B cell (primary cell): ENCODE measurements at regions not wholly inside any gene's neighbourhood (a gene's known extent, or its start where the extent isn't known, plus 50 kb on each side); places are given as distances from the start of the nearest gene placed in this dataset.

Experiments used
- ATAC-seq: fragments of 200-7000 bp; cut with Tn5 transposase; one replicate; pipeline ENCODE4 v1.10.0; 2021; ENCODE audit warnings: low read depth, mild to moderate bottlenecking, moderate number of reproducible peaks, moderate library complexity
- CTCF ChIA-PET: fragments of 350-600 bp; sonication (Branson Sonifier 250); formaldehyde crosslinking; loops from one replicate; lab custom pipeline; 2021; ENCODE audit warnings: antibody characterized with exemption, inconsistent platforms; lab: Charles Lee
- POLR2A ChIA-PET: fragments of 350-600 bp; sonication (Branson Sonifier 250); formaldehyde crosslinking; loops from one replicate; lab custom pipeline; 2021; ENCODE audit warnings: antibody characterized with exemption; lab: Charles Lee
- DNase-seq: peaks from one replicate; pipeline ENCODE4 v3.0.0; 2013
- H2AFZ ChIP-seq: 2 replicates; pipeline ENCODE4 v1.6.1; 2012; ENCODE audit warnings: mild to moderate bottlenecking, low read depth, low read length; ENCODE audit not compliant: insufficient read depth, poor library complexity, severe bottlenecking
- H3K27ac ChIP-seq, 2 donors: 1 replicate in 1 of 2; 2 replicates in 1 of 2; pipeline ENCODE4 v1.5.1; 2012 to 2013; ENCODE audit warnings: low read length in 2 of 2, mild to moderate bottlenecking in 2 of 2, moderate library complexity in 1 of 2
- H3K27me3 ChIP-seq, 4 experiments: fragments of 200-600 bp in 1 of 4; sonication (generic) in 1 of 4; replicated peaks in 1 of 4; 1 replicate in 2 of 4; 2 replicates in 2 of 4; pipeline versions ENCODE4 v1.6.1 to v1.7.0; 2013 to 2016; ENCODE audit warnings: low read length in 3 of 4, mild to moderate bottlenecking in 2 of 4, mixed read lengths in 1 of 4, moderate library complexity in 1 of 4; ENCODE audit not compliant: insufficient read depth in 4 of 4, control insufficient read depth in 3 of 4; ENCODE audit errors: control extremely low read depth in 1 of 4
- H3K36me3 ChIP-seq, 2 experiments: replicated peaks in 1 of 2; 1 replicate in 1 of 2; 2 replicates in 1 of 2; pipeline versions ENCODE4 v1.6.1 to v1.7.1; 2013; ENCODE audit warnings: low read length in 1 of 2; ENCODE audit not compliant: insufficient read depth in 2 of 2, control insufficient read depth in 1 of 2; ENCODE audit errors: control extremely low read depth in 1 of 2, extremely low read depth in 1 of 2
- H3K4me1 ChIP-seq, 2 donors: fragments of 200-600 bp in 1 of 2; sonication (generic) in 1 of 2; 1 replicate in 1 of 2; 2 replicates in 1 of 2; pipeline versions ENCODE4 v1.5.1 to v1.6.1; 2013 to 2017; ENCODE audit warnings: low read length in 2 of 2; ENCODE audit not compliant: control insufficient read depth in 2 of 2, insufficient read depth in 2 of 2
- H3K4me2 ChIP-seq: replicated peaks from 2 replicates; pipeline ENCODE3; 2012; ENCODE audit warnings: mild to moderate bottlenecking, low read depth, low read length; ENCODE audit not compliant: poor library complexity, severe bottlenecking
- H3K4me3 ChIP-seq, 5 experiments: fragments of 200-600 bp in 1 of 5; sonication (generic) in 1 of 5; 1 replicate in 3 of 5; 2 replicates in 2 of 5; pipeline versions ENCODE4 v1.5.1 to v1.7.0; 2011 to 2016; ENCODE audit warnings: low read length in 4 of 5, mild to moderate bottlenecking in 4 of 5, low read depth in 2 of 5, control low read depth in 1 of 5, moderate library complexity in 1 of 5; ENCODE audit not compliant: insufficient read depth in 1 of 5; ENCODE audit errors: control extremely low read depth in 1 of 5, extremely low read depth in 1 of 5
- H3K79me2 ChIP-seq: fragments of 200-600 bp; sonication (generic); one replicate; pipeline ENCODE4 v1.6.0; 2016; ENCODE audit warnings: low read length; ENCODE audit not compliant: control insufficient read depth, insufficient read depth
- H3K9ac ChIP-seq: fragments of 200-600 bp; sonication (generic); 2 replicates; pipeline ENCODE4 v1.6.1; 2017; ENCODE audit warnings: mild to moderate bottlenecking, low read length, moderate library complexity
- H3K9me3 ChIP-seq, 3 donors: one replicate each; pipeline versions ENCODE4 v1.6.1 to v1.7.1; 2013; ENCODE audit warnings: low read length in 2 of 3; ENCODE audit not compliant: control insufficient read depth in 2 of 3, insufficient read depth in 1 of 3; ENCODE audit errors: control extremely low read depth in 1 of 3
- H4K20me1 ChIP-seq: 2 replicates; pipeline ENCODE4 v1.6.0; 2012; ENCODE audit warnings: mild to moderate bottlenecking, low read length; ENCODE audit not compliant: insufficient read depth, control insufficient read depth, poor library complexity, severe bottlenecking
- H3K27ac Mint-ChIP-seq: one replicate; pipeline ENCODE4 v1.8.0; 2021; ENCODE audit warnings: mixed read lengths
- H3K27me3 Mint-ChIP-seq: one replicate; pipeline ENCODE4 v1.8.0; 2021; ENCODE audit warnings: mixed read lengths
- H3K4me1 Mint-ChIP-seq: one replicate; pipeline ENCODE4 v1.8.0; 2021; ENCODE audit warnings: mixed read lengths
- H3K4me3 Mint-ChIP-seq: one replicate; pipeline ENCODE4 v1.8.0; 2021; ENCODE audit warnings: mixed read lengths
- H3K9me3 Mint-ChIP-seq: one replicate; pipeline ENCODE4 v1.8.0; 2022; ENCODE audit warnings: mixed read lengths; ENCODE audit not compliant: insufficient read depth
- CTCF ChIP-seq: fragments of 200-600 bp; IDR thresholded peaks from one replicate; pipeline ENCODE4 v1.8.0; 2022; ENCODE audit warnings: antibody characterized with exemption, mild to moderate bottlenecking
- EZH2 ChIP-seq: IDR thresholded peaks from 2 replicates; pipeline ENCODE4 v1.6.1; 2012; ENCODE audit warnings: borderline replicate concordance, low read depth, mild to moderate bottlenecking, moderate library complexity, low read length; ENCODE audit not compliant: insufficient read depth, poor library complexity, severe bottlenecking
- WGBS: methylation state at CpG from one replicate; pipeline ENCODE4 v1.1.5; 2013; ENCODE audit warnings: missing lambda C conversion rate; ENCODE audit not compliant: insufficient coverage; 5-methylcytosine and 5-hydroxymethylcytosine counted together
- intact Hi-C: fragments of 100-400 bp; cut with micrococcal nuclease; formaldehyde crosslinking; loops from one replicate; pipeline ENCODE4 v1.10.0; 2022

- Mint-ChIP-seq H3K27ac (no peak overlapping the region), H3K4me1 (no peaks in the 10 kb centered on the region), H3K9me3 (no peaks in the 10 kb centered on the region), H3K4me3 (no peak overlapping the region), H3K27me3 (no peaks in the 10 kb centered on the region)
- intact Hi-C loops, result no loop called here
- H3K9me3 ChIP-seq, result no peaks in the 10 kb centered on the region
- no peak overlapping the region for H3K9ac ChIP-seq
- H4K20me1 ChIP-seq, result no peaks in the 10 kb centered on the region
- POLR2A ChIA-PET, result no interaction called here
- H2AFZ ChIP-seq, result no peak overlapping the region
- H3K4me3 ChIP-seq, result no peak overlapping the region
- CTCF ChIA-PET, result no interaction called here
- H3K4me1 ChIP-seq, result no peaks in the 10 kb centered on the region
- no peak for TF ChIP-seq EZH2
- WGBS, result no CpG with 5 or more reads among the region's 2 CpGs
- no peaks in the 10 kb centered on the region for H3K36me3 ChIP-seq
- no peak overlapping the region for H3K27ac ChIP-seq
- no peaks in the 10 kb centered on the region for H3K79me2 ChIP-seq
- ATAC-seq, result no peak
- H3K4me2 ChIP-seq, result no peak overlapping the region
- DNase-seq, result no peak
- no peaks in the 10 kb centered on the region for H3K27me3 ChIP-seq
These were observed 181.8 kb upstream of the OLFM3 start for GRCh38 chr1:102178480-102178879.

GRCh38 chr1:102174259-102174863 is 177.6 kb upstream of the OLFM3 start:
- no peak for ATAC-seq
- no peaks in the 10 kb centered on the region for H3K27me3 ChIP-seq

More at GRCh38 chr1:102174259-102174863, 177.6 kb upstream of the OLFM3 start:
- TF ChIP-seq EZH2 (no peak), CTCF (peak; percentile 34)
- Histone ChIP-seq H3K36me3 (no peaks in the 10 kb centered on the region), H3K4me2 (no peak overlapping the region), H3K9ac (no peak overlapping the region), H3K4me3 (no peak overlapping the region), H3K4me1 (no peaks in the 10 kb centered on the region), H2AFZ (no peak overlapping the region), H3K79me2 (no peaks in the 10 kb centered on the region), H3K9me3 (no peaks in the 10 kb centered on the region), H3K27ac (no peak overlapping the region), H4K20me1 (no peaks in the 10 kb centered on the region)
- H3K4me3 Mint-ChIP-seq, result no peak overlapping the region
- H3K9me3 Mint-ChIP-seq, result no peaks in the 10 kb centered on the region
- no peak overlapping the region for H3K27ac Mint-ChIP-seq
- ChIA-PET POLR2A (no interaction called here), CTCF (no interaction called here)
- H3K27me3 Mint-ChIP-seq, result no peaks in the 10 kb centered on the region
- no peak for DNase-seq
- H3K4me1 Mint-ChIP-seq, result no peaks in the 10 kb centered on the region
- 58% methylated on average over 1 of the region's 2 CpGs for WGBS
- intact Hi-C loops, result no loop called here
